GM12873 (cell line): ENCODE measurements at regions not wholly inside any gene's neighbourhood (a gene's known extent, or its start where the extent isn't known, plus 50 kb on each side); places are given as distances from the start of the nearest gene placed in this dataset.
A peak's percentile ranks its signal among the peaks of the same experiment; 100 is the strongest.

Source experiments
- TF ChIP-seq, protein P1 (sequence below): IDR thresholded peaks from 2 replicates; pipeline ENCODE4 v1.5.1; 2012; ENCODE audit warnings: low read depth, mild to moderate bottlenecking, moderate library complexity, low read length, control low read depth; ENCODE audit not compliant: insufficient read depth; ENCODE audit errors: missing control alignments

DNA sequence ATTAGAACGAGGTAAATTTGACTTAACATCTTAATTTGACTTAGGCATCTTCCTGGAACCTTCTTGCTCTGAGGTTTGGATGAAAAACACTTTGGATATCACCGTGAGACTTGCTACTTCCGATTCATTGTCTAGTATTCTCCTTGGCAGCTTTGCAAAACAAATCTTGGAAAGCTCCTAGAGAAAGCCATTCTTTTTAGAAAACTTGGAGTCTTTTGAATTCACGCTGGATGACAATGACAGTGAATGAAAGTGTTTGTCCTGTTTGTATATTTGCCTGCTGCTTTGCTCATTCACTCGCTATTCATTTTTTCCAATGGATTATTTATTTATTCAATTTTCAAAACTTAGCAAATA lies 222.1 kb upstream of the HMGA2 start:
- TF ChIP-seq, protein P1, sequence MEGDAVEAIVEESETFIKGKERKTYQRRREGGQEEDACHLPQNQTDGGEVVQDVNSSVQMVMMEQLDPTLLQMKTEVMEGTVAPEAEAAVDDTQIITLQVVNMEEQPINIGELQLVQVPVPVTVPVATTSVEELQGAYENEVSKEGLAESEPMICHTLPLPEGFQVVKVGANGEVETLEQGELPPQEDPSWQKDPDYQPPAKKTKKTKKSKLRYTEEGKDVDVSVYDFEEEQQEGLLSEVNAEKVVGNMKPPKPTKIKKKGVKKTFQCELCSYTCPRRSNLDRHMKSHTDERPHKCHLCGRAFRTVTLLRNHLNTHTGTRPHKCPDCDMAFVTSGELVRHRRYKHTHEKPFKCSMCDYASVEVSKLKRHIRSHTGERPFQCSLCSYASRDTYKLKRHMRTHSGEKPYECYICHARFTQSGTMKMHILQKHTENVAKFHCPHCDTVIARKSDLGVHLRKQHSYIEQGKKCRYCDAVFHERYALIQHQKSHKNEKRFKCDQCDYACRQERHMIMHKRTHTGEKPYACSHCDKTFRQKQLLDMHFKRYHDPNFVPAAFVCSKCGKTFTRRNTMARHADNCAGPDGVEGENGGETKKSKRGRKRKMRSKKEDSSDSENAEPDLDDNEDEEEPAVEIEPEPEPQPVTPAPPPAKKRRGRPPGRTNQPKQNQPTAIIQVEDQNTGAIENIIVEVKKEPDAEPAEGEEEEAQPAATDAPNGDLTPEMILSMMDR, result no peak

DNA sequence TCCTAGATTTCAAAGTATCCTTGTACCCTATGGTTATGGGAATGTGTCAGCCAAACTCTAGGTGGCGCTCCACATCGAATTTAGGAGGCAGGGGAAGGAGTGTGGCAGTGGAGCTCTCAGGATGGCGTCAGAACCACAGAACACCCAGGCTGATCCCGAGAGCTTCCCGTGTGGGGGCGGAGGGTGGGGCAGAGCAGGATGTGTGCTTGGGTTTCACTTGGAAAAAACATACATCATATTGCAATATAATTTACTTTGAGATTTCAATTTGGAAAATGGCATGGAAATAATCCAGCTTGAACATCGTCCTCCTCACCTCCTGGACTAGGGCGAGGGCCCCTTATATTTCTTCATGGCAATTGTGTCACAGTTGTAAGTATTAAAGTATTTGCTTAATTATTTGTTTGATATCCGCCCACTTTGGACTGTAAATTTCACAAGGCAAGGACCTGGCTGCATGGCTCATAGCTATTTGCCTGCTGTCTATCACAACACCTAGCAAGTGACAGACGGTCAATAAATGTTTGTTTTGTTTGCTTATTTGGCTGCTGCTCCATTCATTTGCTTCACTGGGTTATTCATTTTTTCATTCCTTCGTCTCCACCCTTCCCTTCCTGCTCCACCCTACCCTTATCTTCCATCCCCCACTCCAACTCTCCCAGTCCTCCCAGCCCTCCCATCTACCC lies 221.5 kb upstream of the HMGA2 start:
- TF ChIP-seq, protein P1, result peak; percentile 63

DNA sequence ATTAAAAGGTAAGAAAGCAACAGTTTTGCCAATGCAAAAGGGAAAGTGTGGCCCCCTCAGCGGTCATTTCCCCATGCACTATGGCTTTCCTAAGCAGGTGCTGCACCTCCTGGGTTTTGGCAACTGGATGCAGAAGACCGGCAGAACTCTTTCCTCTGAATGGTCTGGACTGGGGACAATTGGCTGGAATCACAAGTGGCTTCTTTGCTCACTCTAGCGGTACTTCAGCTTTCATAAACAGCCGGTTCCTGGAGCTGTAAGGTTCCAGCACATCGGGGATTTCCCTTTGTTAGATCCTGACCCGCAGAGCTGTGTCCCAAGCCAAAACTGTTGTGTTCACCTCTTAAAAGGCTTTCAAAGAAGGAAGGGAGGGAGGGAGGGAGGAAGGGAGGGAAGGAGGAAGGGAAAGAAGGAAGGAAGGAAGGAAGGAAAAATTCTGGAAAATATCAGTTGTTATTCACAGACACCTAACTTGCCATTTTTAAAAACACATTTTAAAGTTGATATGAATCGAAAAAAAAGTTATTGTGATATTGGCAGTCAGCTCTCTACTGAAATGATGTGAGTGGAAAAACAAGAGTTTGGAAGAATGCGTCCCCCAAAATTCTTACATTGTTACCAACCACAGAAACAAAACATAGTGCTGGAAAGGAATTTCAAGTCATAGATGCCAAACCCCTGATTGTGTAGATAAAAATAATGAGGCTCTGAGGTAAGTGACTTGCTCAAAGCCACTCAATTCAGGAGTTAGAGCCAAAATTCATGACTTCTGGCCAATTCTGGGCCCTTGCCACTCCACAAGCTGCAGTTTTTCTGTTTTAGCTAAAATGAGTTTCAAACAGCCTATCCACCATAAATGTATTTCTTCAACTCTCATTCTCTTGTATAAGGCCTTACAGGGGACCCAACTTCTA lies 220.6 kb upstream of the HMGA2 start:
- TF ChIP-seq, protein P1, result no peak

DNA sequence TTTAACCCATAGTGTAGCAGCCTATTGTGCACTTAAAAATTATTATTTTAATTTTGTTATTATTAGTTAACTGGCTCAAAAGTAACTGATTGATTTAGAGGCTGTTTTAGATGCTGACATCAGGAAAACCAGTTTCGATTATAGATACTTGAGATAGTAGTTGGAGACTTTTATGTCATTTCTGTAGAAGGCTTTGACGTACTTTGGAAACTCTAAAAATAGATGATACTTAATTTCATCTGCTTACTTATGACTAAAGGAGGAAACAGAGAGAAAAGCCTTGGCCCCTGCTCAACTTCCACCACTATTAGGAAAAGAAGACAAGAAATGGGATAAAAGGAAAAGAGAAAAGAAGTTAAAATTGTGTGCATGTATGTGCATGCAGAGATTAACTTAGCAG lies 219.3 kb upstream of the HMGA2 start:
- TF ChIP-seq, protein P1, result no peak

DNA sequence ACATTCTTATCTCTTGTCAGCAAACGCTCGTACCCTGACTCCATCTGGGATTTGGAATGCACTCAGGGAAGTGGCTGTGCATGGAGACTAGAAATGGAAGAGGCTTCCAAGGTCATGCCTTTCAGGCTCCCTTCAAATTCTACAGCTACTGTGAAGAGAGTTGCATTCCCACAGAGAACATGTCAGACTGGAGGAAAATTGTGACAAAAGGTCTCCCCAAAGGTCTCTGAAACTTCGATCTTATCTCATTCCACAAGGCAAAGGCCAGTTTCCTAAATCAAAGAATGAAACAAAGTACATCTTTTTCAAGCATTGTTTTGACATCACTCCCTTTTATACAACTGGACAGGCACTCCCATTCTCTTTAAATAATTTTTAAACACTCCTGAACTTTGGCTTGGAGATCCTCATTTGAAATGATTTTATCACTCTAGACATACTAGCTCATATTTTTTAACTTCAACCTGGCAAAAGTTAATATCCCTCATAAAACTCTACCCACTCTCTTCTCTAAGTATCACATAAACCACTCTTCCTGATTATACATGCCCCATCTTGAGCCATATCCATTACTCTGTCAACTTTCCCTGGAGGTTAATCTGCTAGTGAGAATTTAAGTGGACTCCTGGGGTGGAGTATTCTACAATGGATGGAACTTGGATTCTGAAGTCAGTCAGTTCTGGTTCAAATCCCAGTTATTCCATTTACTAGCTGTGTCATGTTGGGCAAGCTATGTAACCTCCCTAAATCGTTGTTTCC lies 218.1 kb upstream of the HMGA2 start:
- TF ChIP-seq, protein P1, result no peak

DNA sequence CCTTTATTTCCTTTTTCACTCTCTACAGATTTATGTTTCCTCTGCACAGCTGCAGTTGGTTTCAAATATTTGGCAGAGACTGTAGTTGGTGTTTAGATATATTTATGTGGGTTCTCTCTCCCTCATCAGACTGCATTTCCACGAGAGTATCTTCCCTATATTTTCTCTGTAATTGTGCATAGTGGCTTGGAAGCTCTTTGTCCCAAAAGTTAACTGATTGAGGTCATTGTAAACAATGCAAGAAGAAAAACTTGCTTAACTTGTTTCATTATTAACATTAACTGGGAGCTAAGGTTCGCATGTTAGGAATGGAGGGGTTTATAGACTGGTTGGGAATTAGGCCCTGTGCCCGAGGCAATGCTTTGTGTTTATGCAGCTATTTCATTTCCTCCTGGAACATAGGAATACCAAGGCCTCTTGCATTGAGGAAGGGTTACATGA lies 216.9 kb upstream of the HMGA2 start:
- TF ChIP-seq, protein P1, result no peak
